Liver (tissue), 8 donors: ENCODE measurements at regions not wholly inside any gene's neighbourhood (a gene's known extent, or its start where the extent isn't known, plus 50 kb on each side); places are given as distances from the start of the nearest gene placed in this dataset.

ENCODE experiments used
- DNase-seq: peaks from one replicate; pipeline ENCODE4 v3.0.0-alpha.2; 2017; ENCODE audit warnings: low spot score
- H3K27ac ChIP-seq, 2 donors: one replicate each; pipeline ENCODE4 v1.7.0; 2013; ENCODE audit warnings: inconsistent platforms in 2 of 2, low read length in 2 of 2, control low read depth in 1 of 2, low read depth in 1 of 2, mild to moderate bottlenecking in 1 of 2
- H3K27me3 ChIP-seq, 4 donors: one replicate each; pipeline versions ENCODE4 v1.6.1 to v1.7.0; 2013; ENCODE audit warnings: low read length in 3 of 4, inconsistent platforms in 1 of 4, mild to moderate bottlenecking in 1 of 4, moderate library complexity in 1 of 4; ENCODE audit not compliant: control insufficient read depth in 4 of 4, insufficient read depth in 4 of 4
- H3K36me3 ChIP-seq, 4 donors: one replicate each; pipeline versions ENCODE4 v1.6.1 to v1.7.0; 2013; ENCODE audit warnings: low read length in 3 of 4, mild to moderate bottlenecking in 3 of 4, low read depth in 1 of 4, moderate library complexity in 1 of 4; ENCODE audit not compliant: control insufficient read depth in 4 of 4, insufficient read depth in 3 of 4
- H3K4me1 ChIP-seq, 4 donors: one replicate each; pipeline versions ENCODE4 v1.6.1 to v1.7.0; 2013; ENCODE audit warnings: low read length in 3 of 4, mild to moderate bottlenecking in 3 of 4, moderate library complexity in 1 of 4; ENCODE audit not compliant: control insufficient read depth in 4 of 4, insufficient read depth in 4 of 4
- H3K4me3 ChIP-seq, 3 donors: one replicate each; pipeline versions ENCODE4 v1.6.1 to v1.7.0; 2013; ENCODE audit warnings: low read length in 3 of 3, control low read depth in 1 of 3, low read depth in 1 of 3, mild to moderate bottlenecking in 1 of 3
- H3K9ac ChIP-seq, 2 donors: one replicate each; pipeline ENCODE4 v1.7.0; 2013; ENCODE audit warnings: low read length in 2 of 2, mild to moderate bottlenecking in 2 of 2, moderate library complexity in 2 of 2, control low read depth in 1 of 2, low read depth in 1 of 2
- H3K9me3 ChIP-seq, 4 donors: one replicate each; pipeline versions ENCODE4 v1.6.1 to v1.7.0; 2013; ENCODE audit warnings: low read length in 3 of 4; ENCODE audit not compliant: control insufficient read depth in 4 of 4
- CTCF ChIP-seq: fragments of 150-350 bp; IDR thresholded peaks from 2 replicates; pipeline ENCODE4 v1.5.1; 2017; ENCODE audit warnings: improper control_type of control experiment, low read depth, low read length; ENCODE audit not compliant: missing input control
- EGR1 ChIP-seq, 2 donors: IDR thresholded peaks; 2 replicates each; pipeline ENCODE4 v1.6.1; 2016 to 2018; ENCODE audit warnings: antibody characterized with exemption in 2 of 2, low read depth in 2 of 2
- FOXA1 ChIP-seq: IDR thresholded peaks from 2 replicates; pipeline ENCODE4 v1.6.1; 2016; ENCODE audit warnings: antibody characterized with exemption
- GABPA ChIP-seq, 2 donors: IDR thresholded peaks in 1 of 2; conservative IDR thresholded peaks in 1 of 2; 2 replicates each; pipeline ENCODE4 v1.6.1; 2016; ENCODE audit warnings: antibody characterized with exemption in 2 of 2, mild to moderate bottlenecking in 1 of 2, moderate library complexity in 1 of 2
- JUND ChIP-seq, 2 donors: IDR thresholded peaks; 2 replicates each; pipeline ENCODE4 v1.6.1; 2016; ENCODE audit warnings: antibody characterized with exemption in 2 of 2
- MAX ChIP-seq: IDR thresholded peaks from 2 replicates; pipeline ENCODE4 v1.6.1; 2016; ENCODE audit warnings: antibody characterized with exemption
- NR2F2 ChIP-seq: IDR thresholded peaks from 2 replicates; pipeline ENCODE4 v1.6.1; 2016; ENCODE audit warnings: antibody characterized with exemption
- RAD21 ChIP-seq, 2 donors: IDR thresholded peaks; 2 replicates each; pipeline ENCODE4 v1.6.1; 2016; ENCODE audit warnings: antibody characterized with exemption in 2 of 2, mild to moderate bottlenecking in 2 of 2
- REST ChIP-seq: IDR thresholded peaks from 2 replicates; pipeline ENCODE4 v1.6.1; 2016; ENCODE audit warnings: antibody characterized with exemption, mild to moderate bottlenecking
- RXRA ChIP-seq, 2 donors: IDR thresholded peaks; 2 replicates each; pipeline ENCODE4 v1.6.1; 2017 to 2018; ENCODE audit warnings: antibody characterized with exemption in 2 of 2, mild to moderate bottlenecking in 1 of 2
- SP1 ChIP-seq: IDR thresholded peaks from 2 replicates; pipeline ENCODE4 v1.6.1; 2018; ENCODE audit warnings: antibody characterized with exemption, mild to moderate bottlenecking
- TAF1 ChIP-seq: conservative IDR thresholded peaks from 2 replicates; pipeline ENCODE4 v1.6.1; 2016; ENCODE audit warnings: antibody characterized with exemption, mild to moderate bottlenecking
- YY1 ChIP-seq: IDR thresholded peaks from 2 replicates; pipeline ENCODE4 v1.6.1; 2016; ENCODE audit warnings: antibody characterized with exemption, mild to moderate bottlenecking
- ZBTB33 ChIP-seq: IDR thresholded peaks from 2 replicates; pipeline ENCODE4 v1.6.1; 2016; ENCODE audit warnings: antibody characterized with exemption
- WGBS: extraction: QIAGEN DNeasy Blood & Tissue Kit; methylation state at CpG from one replicate; pipeline ENCODE4 v1.1.7; 2013; 5-methylcytosine and 5-hydroxymethylcytosine counted together
- donor health status: healthy.
- donor health status: healthy.
- donor health status: healthy.
- donor health status: healthy.
- donor health status: healthy.

GRCh38 chr12:3980504-3981272, 107.5 kb upstream of the PARP11 start:
- 80% methylated on average over 11 of the region's 11 CpGs for WGBS
- Histone ChIP-seq H3K36me3 (no peaks in the 10 kb centered on the region), H3K27ac (no peak overlapping the region), H3K9ac (no peak overlapping the region), H3K27me3 (no peaks in the 10 kb centered on the region), H3K9me3 (peaks cover 0 to 6% (median 0%) of the 10 kb centered on the region in 4 donors), H3K4me3 (no peak overlapping the region), H3K4me1 (no peaks in the 10 kb centered on the region)
- no peak for DNase-seq
- no peak for TF ChIP-seq GABPA (IDR thresholded peaks at IDR 0.05 in 1 of 2, conservative IDR thresholded peaks at IDR 0.05 in 1 of 2)
- TF ChIP-seq FOXA1, result no peak
- no peak for TF ChIP-seq SP1

GRCh38 chr12:3977621-3978020, 104.4 kb upstream of the PARP11 start:
- WGBS, result 95% methylated on average over 2 of the region's 2 CpGs
- no peaks in the 10 kb centered on the region for H3K36me3 ChIP-seq
- H3K9ac ChIP-seq, result no peak overlapping the region
- no peak overlapping the region for H3K4me3 ChIP-seq
- no peak overlapping the region for H3K27ac ChIP-seq
- H3K27me3 ChIP-seq, result no peaks in the 10 kb centered on the region
- no peaks in the 10 kb centered on the region for H3K4me1 ChIP-seq
- DNase-seq, result no peak
- TF ChIP-seq RXRA (IDR thresholded peaks at IDR 0.05) (no peak), SP1 (no peak), TAF1 (no peak), MAX (no peak), RAD21 (IDR thresholded peaks at IDR 0.05) (no peak), JUND (IDR thresholded peaks at IDR 0.05) (no peak), NR2F2 (no peak), REST (no peak), YY1 (no peak), EGR1 (IDR thresholded peaks at IDR 0.05; ENCODE audit: low read depth in 2 of 2) (no peak), ZBTB33 (no peak), CTCF (no peak), GABPA (IDR thresholded peaks at IDR 0.05 in 1 of 2, conservative IDR thresholded peaks at IDR 0.05 in 1 of 2) (no peak)
- H3K9me3 ChIP-seq, result no peaks in the 10 kb centered on the region
